ENCODE measurements at regions not wholly inside any gene's neighbourhood (a gene's known extent, or its start where the extent isn't known, plus 50 kb on each side); places are given as distances from the start of the nearest gene placed in this dataset.

- Histone ChIP-seq H3K4me2 (ENCODE audit: low read depth, low read length, poor library complexity, severe bottlenecking) (no peak overlapping the region), H3F3A (ENCODE audit: low read depth) (no peaks in the 10 kb centered on the region), H3K9me3 (ENCODE audit: insufficient read depth, low read depth, low read length) (peaks cover 23% of the 10 kb centered on the region; the same call in 1 of the 2 replicates), H3K4me3 (ENCODE audit: low read length, poor library complexity, severe bottlenecking) (no peak overlapping the region), H2AFZ (ENCODE audit: low read length) (no peak overlapping the region), H3K27me3 (ENCODE audit: insufficient read depth, low read length, poor library complexity, severe bottlenecking) (no peaks in the 10 kb centered on the region), H3K9me2 (replicated peaks; ENCODE audit: low read depth, low read length) (no peaks in the 10 kb centered on the region), H4K20me1 (ENCODE audit: insufficient read depth, low read length, poor library complexity, severe bottlenecking) (no peaks in the 10 kb centered on the region), H3K9ac (ENCODE audit: low read depth, low read length, poor library complexity, severe bottlenecking) (no peak overlapping the region), H3K36me3 (ENCODE audit: insufficient read depth, low read length) (no peaks in the 10 kb centered on the region), H3K79me2 (ENCODE audit: insufficient read depth, low read length) (no peaks in the 10 kb centered on the region), H3K4me1 (ENCODE audit: insufficient read depth, low read length, poor library complexity, severe bottlenecking) (no peaks in the 10 kb centered on the region)
- TF ChIP-seq, protein P1, sequence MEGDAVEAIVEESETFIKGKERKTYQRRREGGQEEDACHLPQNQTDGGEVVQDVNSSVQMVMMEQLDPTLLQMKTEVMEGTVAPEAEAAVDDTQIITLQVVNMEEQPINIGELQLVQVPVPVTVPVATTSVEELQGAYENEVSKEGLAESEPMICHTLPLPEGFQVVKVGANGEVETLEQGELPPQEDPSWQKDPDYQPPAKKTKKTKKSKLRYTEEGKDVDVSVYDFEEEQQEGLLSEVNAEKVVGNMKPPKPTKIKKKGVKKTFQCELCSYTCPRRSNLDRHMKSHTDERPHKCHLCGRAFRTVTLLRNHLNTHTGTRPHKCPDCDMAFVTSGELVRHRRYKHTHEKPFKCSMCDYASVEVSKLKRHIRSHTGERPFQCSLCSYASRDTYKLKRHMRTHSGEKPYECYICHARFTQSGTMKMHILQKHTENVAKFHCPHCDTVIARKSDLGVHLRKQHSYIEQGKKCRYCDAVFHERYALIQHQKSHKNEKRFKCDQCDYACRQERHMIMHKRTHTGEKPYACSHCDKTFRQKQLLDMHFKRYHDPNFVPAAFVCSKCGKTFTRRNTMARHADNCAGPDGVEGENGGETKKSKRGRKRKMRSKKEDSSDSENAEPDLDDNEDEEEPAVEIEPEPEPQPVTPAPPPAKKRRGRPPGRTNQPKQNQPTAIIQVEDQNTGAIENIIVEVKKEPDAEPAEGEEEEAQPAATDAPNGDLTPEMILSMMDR (conservative IDR thresholded peaks at IDR 0.05; ENCODE audit: low read length): no peak
- no peak for TF ChIP-seq EZH2phosphoT487 (IDR thresholded peaks at IDR 0.05; ENCODE audit: borderline replicate concordance)
These were observed 363.7 kb downstream of the ALG10 start for GRCh38 chr12:34386016-34386415.

- Histone ChIP-seq H3K9ac (ENCODE audit: low read depth, low read length, poor library complexity, severe bottlenecking) (no peak overlapping the region), H4K20me1 (ENCODE audit: insufficient read depth, low read length, poor library complexity, severe bottlenecking) (no peaks in the 10 kb centered on the region), H3F3A (ENCODE audit: low read depth) (no peaks in the 10 kb centered on the region), H3K4me1 (ENCODE audit: insufficient read depth, low read length, poor library complexity, severe bottlenecking) (no peaks in the 10 kb centered on the region), H3K9me2 (replicated peaks; ENCODE audit: low read depth, low read length) (no peaks in the 10 kb centered on the region), H3K27me3 (ENCODE audit: insufficient read depth, low read length, poor library complexity, severe bottlenecking) (no peaks in the 10 kb centered on the region), H3K9me3 (ENCODE audit: insufficient read depth, low read depth, low read length) (peaks cover 22% of the 10 kb centered on the region; the same call in 1 of the 2 replicates), H3K79me2 (ENCODE audit: insufficient read depth, low read length) (no peaks in the 10 kb centered on the region), H2AFZ (ENCODE audit: low read length) (no peak overlapping the region), H3K36me3 (ENCODE audit: insufficient read depth, low read length) (no peaks in the 10 kb centered on the region), H3K4me3 (ENCODE audit: low read length, poor library complexity, severe bottlenecking) (no peak overlapping the region), H3K4me2 (ENCODE audit: low read depth, low read length, poor library complexity, severe bottlenecking) (no peak overlapping the region)
- TF ChIP-seq, protein P1 (conservative IDR thresholded peaks at IDR 0.05; ENCODE audit: low read length): no peak
- TF ChIP-seq EZH2phosphoT487 (IDR thresholded peaks at IDR 0.05; ENCODE audit: borderline replicate concordance): no peak
These were observed 364.4 kb downstream of the ALG10 start for GRCh38 chr12:34386621-34387255.

DNA sequence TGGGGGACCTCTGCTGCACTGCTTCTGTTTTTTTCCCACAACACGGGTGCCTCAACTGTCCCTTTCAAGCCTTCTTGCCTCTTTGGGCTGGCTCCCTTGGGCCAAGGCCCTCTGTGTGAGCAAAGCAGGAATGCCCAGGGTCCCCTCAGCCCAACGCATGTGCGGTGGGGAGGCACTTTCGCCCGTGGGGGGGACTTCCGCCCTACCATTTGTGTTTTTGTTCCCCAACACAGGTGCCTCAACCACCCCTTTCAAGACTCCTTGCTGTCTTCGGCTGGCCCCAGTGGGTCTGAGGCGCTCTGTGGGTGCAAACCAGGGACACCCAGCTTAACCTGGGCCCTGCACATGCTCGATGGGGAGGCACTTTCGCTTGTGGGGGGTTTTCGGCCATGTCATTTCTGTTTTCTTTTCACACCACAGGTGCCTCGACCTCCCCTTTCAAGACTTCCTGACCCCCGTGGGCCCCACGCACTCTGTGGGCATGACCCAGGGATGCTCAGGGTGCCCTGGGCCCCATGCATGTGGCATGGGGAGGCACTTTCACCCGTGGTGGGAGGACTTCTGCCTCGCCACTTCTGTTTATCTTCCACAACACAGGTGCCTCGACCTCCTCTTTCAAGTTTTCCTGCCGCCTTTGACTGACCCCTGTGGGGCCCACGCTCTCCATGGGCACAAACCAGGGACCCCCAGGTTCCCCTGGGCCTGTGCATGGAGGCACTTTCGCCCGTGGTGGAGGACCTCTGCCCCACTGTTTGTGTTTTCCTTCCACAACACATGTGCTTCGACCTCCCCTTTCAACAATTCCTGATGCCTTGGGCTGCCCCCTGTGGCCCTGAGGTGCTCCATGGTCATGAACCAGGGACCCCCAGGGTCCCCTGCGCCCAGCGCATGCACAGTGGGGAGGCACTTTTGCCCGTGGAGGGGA is 365.7 kb downstream of the ALG10 start:
- TF ChIP-seq, protein P1 (conservative IDR thresholded peaks at IDR 0.05; ENCODE audit: low read length): no peak
- TF ChIP-seq EZH2phosphoT487 (IDR thresholded peaks at IDR 0.05; ENCODE audit: borderline replicate concordance): no peak
- Histone ChIP-seq H3F3A (ENCODE audit: low read depth) (no peaks in the 10 kb centered on the region), H3K9ac (ENCODE audit: low read depth, low read length, poor library complexity, severe bottlenecking) (no peak overlapping the region), H3K79me2 (ENCODE audit: insufficient read depth, low read length) (no peaks in the 10 kb centered on the region), H3K4me3 (ENCODE audit: low read length, poor library complexity, severe bottlenecking) (no peak overlapping the region), H3K4me1 (ENCODE audit: insufficient read depth, low read length, poor library complexity, severe bottlenecking) (no peaks in the 10 kb centered on the region), H3K27me3 (ENCODE audit: insufficient read depth, low read length, poor library complexity, severe bottlenecking) (no peaks in the 10 kb centered on the region), H2AFZ (ENCODE audit: low read length) (no peak overlapping the region), H3K9me3 (ENCODE audit: insufficient read depth, low read depth, low read length) (peaks cover 22% of the 10 kb centered on the region; the same call in 1 of the 2 replicates), H3K9me2 (replicated peaks; ENCODE audit: low read depth, low read length) (no peaks in the 10 kb centered on the region), H3K36me3 (ENCODE audit: insufficient read depth, low read length) (no peaks in the 10 kb centered on the region), H4K20me1 (ENCODE audit: insufficient read depth, low read length, poor library complexity, severe bottlenecking) (no peaks in the 10 kb centered on the region), H3K4me2 (ENCODE audit: low read depth, low read length, poor library complexity, severe bottlenecking) (no peak overlapping the region)

Data from Loucy (cell line).